COLO668 (cell line): ENCODE measurements at regions not wholly inside any gene's neighbourhood (a gene's known extent, or its start where the extent isn't known, plus 50 kb on each side); places are given as distances from the start of the nearest gene placed in this dataset.

Experiments used
- DNase-seq: peaks from one replicate; lab custom pipeline; 2025; ENCODE audit not compliant: unreplicated experiment; lab: John Stamatoyannopoulos, UW

DNA sequence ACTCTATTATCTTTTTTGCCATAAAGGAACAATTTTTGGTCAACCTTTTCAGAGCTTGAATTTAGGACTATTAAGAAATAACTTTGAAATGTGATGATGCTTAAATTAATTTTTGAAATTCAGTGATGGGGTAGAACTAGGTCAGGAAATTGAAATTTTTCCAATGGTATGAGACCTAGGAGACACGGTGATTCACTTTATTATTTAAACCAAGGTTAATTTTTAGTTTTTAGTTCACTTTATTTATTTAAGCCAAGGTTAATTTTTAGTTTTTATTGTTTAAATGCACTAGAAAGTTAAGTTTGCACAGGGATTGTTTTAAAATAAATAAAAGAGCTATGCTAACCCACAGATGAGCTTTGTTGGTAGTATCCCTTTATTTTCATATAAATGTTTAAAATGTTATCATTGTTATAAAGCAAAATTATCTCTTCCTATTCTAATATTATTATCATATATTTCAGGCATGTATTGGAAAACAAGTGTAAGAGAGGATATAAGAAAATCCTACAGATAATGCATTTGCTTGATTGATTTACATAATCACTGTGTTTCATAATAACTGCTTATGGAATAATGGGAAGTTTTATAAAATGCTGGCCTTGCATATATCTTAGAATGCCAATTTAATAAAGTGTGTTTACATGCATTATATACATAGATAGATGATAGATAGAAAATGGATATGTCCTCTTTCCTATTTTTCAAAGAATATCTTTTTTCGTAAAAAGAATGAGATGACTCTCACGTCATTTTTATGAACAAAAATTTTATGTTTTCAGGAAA is 163.6 kb downstream of the HGF start:
- no peak for DNase-seq

DNA sequence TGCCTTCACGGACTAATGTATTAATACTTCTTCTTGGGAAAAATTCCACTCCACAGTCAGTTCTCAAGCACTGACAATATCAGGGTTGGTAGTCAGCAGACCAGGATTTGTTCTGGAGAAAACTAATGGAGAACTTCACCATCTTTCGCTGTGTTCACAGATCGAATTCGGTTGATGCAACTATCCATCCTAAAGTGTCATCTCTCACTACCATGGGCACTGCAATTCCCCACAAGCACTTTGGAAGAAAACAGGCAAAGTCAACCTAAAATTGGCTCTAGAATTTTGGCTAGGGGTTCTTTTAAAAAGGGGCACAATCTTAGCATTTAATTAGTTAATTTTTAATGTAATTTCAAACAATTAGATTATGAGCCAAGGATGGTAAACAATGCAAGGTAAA is 164.4 kb downstream of the HGF start:
- DNase-seq: no peak

DNA sequence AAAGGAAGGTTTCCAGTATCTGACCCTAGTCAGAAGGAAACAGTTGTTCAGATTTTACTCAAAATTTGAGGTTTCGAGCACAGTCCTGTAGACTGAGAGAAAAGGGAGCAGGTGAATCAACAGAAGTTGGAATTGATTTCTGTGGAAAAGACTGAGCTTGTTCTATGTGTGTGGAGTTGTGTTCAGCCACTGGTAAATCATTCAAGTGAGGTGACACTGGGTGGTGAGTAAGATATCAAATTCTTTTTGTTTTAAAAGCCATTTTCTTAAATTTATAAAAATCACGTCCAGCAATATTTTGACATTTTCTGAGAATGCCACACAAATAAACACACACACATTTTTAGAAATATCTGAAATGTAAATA is 165.1 kb downstream of the HGF start:
- no peak for DNase-seq

DNA sequence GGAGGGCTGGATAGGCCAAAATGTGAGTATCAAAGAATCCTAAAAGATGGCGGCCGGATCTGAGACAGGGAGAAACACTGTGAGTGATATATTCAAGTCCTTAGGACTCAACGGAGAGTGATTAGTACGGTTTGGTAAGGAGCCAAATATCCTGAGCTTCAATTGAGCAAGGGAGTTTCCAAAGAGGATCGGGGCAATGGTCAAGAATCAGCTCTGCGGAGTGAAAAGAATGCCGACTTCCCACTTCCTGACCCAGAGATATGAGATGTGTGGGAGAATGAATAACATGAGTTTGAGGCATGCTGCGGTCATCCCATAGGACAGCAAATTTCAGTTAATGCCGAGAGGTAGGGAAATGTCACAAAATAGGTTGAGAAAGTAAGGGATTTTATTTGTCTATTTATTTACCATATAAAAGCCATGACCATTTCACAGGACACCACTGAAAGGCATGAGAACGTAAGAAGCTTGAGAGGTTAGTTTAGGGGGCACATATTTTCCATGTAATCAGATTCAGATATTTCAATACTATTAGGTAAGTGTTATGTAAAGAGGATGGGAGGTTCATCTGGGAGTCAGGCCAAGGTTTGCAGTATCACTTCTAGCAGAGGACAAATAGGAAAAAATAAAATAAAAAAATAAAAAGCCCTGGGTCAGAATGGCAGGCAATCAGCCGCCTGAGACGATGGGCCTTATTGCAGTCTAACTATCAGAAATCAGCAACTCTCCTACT is 165.6 kb downstream of the HGF start:
- DNase-seq: no peak

DNA sequence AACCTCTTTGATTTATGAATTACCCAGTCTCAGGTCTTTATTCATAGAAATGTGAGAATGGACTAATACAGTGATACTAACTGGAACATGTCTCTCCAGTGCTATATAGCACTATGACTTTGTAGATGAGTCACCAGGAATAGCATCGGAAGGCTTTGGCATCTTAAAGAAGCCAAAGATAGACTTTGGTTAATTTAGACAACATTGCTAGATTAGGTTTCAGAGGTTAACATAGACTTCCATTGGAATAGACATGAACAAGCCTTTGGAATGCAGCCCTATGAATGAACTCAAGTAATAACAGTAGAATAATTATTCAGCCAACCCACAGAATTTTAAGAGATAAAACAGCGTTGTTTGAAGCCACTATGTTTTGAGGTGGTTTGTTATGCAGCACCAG is 169.2 kb downstream of the HGF start:
- no peak for DNase-seq

DNA sequence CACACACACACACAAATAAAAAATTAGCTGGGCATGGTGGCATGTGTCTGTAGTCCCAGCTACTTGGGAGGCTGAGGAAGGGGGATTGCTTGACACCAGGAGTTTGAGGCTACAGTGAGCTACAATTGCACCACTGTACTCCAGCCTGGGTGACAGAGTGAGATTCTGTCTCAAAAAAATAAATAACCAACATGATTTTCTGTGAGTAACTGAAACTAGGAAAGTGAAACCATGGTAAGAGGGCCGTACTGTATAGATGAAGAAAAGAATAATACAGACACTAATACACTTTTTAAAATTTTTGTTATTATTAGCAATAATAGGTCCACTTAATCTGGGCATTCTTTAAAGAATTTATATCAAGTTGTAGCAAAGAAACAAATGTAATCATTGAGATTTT is 170.9 kb downstream of the HGF start:
- no peak for DNase-seq

DNA sequence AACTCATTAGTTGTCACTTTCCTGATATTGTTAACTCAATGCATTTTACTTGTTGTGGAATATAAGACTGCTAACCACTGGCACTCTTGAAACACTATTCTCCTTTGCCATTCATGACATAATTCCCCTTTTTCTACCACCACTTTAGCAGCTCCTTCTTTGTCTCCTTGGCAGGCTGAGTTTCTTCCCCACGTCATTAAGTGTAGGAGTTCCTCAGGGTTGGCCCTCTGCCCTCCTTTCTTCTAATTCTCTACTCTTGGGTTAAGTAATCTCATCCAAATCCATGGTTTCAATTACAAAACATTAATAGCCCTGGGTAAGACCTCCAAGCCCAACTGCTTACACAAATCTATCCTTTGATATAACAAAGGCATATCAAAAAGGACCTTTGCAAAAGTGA is 175.1 kb downstream of the HGF start:
- DNase-seq: no peak

DNA sequence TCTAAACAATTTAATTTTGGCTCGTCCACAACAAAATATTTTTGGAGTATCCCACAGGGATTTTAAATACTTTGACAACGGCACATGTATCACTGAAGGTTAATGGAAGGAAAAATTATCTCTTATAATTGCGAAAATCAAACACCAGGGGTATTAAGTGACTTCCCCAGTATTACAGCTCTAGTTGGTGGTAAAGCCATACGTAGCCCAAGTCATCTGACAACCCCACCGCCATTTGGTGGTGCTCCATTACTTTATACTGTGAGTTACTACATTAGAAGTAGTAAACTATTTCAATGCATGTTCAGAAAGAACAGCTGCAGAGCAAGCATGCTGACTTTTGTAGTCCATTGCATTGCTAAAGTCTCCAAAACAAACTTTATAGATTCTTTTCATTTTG is 179.7 kb downstream of the HGF start:
- no peak for DNase-seq

DNA sequence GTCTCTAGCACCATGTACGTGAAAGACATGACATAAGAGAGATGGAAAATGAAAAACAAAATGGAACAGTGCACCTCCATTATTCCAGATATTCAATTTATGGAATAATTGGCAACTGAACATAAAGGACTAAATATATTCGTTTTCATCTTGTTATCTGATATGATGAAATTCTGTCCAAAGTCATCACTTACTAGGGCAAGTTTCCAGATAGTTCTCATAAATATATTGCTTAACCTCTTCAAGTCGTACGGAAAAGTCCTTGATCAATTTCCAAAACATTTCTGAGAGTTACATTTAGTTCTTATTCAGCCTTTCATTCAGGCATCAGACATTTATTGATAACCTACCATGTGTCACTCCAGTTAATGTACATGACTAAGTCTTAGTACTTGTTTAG is 185.2 kb downstream of the HGF start:
- no peak for DNase-seq

DNA sequence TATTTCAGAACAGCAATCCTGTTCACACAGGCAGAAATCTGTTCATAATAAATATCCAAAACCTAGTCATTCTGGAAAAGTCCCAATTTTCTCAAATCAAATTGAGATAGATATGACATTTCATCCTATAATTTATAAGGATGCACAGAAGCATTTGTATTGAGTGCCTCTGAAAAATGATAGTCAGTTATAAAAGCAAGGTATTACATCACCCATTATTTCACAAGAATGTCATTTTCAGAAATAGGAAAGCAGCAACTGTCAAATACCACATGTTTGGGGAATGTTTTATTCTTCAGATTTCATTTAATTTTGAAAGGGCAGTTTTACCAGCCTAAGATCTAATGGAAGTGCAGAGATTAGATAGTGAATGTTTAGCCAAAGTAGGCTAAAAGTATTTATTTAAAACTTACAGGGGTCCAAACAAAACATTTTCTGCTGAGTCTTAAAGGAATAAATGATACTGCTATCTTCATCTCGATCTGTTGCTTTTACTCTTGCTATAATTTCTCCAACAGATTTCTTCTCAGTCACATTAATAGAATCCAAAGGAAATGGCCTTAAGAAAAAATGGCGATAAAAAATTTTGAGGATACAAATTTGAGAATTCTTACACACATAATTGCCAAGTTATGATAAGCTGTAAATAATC is 185.8 kb downstream of the HGF start:
- no peak for DNase-seq

DNA sequence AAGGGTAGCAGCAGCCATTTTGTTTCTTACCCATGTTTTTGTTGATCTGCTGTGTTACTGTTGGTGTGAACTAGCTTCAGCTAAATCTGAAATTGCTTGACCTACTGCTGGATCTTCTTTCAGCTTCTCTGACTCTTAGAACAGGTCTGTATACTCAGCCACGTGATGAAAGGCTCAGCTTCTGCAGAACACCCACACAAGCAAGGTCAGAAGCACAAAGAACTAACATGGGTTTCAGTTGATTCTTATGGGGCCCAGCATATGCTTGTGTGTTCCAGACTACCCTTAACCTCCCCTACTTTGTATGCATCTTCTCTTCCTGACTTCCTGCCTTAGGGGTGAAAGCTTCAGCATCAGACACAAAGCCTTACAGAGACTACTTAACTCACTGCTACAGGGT is 186.8 kb downstream of the HGF start:
- DNase-seq: no peak

DNA sequence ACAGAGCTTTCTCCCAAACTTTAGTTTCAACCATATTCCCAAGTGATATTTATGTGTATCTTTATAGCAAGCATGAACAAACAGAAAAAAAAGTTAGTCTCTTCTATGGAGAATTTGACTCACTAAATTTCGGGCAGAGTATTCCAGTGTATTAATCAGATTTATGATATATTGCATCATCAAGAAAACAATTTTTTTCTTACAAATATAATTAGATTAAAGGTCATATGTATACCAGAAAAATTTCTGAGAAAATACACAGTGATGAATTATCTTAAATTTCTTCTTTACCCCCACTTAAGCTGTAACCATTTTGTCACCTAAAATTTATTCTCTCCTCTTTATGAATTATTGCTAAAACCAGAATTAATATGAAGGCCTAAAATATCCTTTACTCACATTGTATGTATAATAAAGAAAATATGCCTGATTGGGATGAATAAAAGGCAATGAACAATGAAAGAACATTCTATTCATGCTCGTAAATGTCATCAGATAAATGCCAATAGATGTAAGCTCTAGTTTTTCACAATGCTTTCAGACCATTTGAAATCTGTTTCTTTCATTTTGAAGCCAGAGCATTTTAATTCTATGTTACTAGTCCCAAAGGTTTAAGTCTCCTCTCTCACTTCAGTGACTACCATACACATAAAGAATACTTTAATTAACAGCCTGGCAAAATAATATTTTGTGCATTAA is 192.1 kb downstream of the HGF start:
- DNase-seq: no peak

DNA sequence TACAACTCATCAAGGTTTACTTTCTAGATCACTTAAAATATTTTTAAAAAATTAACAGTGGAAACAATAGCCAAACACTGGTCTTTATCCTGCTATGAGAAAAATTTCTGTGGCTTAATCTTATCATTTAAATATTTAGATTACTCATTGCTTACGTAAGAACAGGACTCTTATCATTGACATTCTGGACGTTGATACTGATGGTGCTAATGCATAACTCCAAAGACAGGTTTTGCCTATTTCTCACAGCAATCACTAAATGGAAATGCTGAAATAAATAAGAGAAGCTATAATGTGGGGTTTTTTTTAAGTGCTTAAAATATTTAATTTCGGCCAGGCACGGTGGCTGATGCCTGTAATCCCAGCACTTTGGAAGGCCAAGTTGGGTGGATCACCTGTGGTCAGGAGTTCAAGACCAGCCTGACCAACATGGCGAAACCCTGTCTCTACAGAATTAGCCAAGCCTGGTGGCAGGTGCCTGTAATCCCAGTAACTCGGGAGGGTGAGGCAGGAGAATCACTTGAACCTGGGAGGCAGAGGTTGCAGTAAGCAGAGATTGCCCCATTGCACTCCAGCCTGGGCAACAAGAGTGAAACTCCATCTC is 195.0 kb downstream of the HGF start:
- no peak for DNase-seq

DNA sequence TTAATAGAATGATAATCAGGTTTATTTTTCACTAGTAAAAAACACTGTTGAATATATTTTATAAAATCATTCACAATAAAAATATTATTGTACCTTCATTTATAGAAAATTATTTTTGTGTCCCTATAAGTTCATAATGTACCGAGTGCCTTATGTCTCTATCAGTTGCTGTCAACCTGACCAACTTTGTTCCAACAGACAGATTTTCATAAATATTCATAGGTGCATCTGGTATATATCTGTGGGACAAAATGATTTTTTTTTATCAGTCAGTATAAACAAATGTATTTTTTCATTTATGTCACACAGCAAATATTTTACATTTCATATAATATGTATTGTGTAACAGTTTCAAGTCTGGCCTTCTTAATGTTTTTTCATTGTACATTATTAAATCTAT is 195.9 kb downstream of the HGF start:
- no peak for DNase-seq

DNA sequence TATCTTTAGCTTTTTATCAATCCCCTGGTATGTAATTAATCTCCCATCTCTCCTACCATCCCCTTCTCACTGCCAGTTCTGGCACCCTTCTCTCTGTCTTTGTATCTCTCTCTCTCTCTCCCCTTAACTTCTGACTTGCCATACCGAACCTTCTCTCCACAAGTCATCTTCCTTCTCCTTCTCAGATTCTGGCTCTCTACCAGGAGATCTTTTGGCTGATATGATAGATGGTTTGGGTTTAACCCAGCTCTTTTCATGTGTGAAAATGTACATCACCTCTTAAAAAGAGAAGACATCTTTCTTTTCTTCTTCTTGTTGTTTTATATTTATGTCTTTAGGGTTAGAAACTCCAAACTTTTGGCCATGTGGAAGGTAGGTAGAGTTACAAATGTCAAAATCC is 196.7 kb downstream of the HGF start:
- DNase-seq: no peak

DNA sequence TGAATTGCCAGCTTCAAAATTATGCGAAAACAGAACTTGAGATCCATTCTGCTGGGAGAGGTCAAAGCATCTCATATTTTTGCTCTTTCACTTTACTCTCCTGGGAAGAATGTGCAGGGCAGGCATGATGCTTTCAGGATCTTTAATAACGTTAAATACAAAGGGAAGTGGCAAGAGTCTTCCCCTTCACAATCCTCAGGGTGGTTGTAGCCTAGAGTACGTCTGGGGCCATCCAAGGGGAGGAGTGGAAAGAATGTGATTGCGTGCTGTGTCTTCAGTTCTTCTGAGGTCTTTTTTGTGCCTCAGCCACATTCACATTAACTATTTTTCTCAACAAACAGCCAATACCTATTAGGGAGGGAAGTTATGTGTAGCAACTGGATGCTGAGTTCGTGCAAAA is 207.3 kb downstream of the HGF start:
- DNase-seq: no peak

DNA sequence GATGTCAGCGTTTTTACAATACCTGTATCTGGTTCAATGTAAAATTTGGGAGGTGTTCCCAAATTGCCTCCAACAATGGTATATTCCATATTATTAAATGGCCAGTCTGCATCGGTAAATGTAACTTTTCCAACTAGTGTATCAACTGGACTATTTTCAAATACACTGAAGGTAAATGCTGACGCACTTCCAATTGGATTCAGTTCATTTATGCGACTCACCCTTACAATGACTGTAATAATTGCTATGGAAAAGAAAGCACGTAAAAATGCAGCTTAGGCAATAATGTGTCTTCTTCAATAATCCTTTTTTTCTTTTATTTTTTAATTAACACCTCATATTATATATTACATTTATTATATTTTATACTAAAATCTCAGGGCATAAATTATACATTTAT is 209.1 kb downstream of the HGF start:
- no peak for DNase-seq

DNA sequence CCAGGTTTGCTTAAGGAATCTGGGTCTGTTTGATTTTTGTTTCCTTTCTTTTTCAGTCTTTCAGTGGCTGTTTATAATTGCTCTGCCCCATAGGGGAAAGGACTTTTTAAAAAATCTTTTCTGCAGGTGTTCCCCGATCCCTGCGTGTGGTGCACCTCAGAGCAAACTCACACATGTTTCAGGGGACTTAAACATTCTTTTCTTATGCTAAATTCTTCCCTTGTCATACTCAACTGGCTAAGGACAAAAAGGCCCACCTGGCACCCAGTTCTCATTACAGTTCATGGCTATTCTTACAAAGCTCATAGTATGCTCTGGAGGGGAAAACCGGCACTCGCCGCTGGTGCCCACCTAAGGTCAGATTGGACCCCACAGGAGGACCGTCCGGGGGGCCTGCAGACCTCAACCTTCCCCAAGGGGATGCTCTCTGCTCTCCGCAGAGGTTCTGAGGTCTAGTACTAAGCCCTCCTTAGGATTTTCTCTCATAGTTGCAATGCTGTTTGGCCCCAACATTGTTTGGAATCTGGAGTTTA is 220.3 kb downstream of the HGF start:
- no peak for DNase-seq

DNA sequence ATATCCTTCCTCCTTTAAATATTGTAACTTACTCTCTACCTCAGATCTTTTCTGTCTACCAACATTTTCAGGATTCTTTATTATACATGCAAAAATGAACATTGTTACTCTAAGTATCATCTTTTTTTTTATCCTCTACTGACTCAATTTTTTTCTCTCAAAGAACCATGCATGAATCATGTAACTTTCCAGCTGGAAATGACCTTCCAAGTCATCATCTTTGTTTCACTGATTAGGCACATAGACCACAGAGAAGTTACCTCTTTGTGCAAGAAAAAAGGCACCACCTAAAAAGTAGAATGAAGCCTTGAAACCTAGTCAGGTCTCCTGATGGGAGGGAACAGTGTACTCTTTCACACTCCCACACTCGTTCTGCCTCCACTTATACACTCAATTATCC is 234.9 kb downstream of the HGF start:
- DNase-seq: no peak

DNA sequence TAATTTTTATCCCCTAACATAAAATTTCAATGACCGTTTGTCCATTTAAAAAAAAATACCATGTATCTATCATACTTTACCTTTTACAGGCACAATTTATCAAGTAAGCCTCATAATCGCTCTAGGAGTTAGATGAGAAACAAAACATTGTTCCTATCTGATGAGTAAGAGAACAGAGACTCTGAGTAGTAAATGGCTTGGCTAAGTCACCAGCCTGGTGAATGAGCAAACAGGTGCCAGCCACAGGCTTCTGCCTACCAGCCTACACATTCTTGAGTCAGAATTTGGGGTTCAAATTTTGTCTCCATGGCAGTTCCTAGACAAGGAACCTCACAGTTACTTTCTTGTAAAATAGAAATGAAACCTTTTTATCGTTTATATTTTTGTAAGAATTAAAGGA is 235.4 kb downstream of the HGF start:
- no peak for DNase-seq

DNA sequence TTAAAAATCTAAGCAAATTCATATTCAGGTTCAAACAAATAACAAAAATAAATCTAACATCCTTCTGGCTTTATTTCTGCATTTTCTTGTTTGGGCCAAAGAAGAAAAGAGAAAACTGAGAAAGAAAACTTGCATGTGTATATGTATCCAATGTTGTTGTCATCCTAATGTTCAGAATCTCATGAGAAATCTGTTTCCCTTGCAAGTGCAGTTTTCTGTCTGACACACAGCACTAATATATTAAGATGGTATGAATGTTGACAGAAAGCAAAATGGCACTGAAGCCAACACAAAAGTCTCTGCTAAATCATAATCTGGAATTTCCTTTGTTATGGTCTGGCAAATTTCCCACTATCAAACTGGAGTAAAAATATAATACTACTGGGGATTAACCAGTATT is 235.9 kb downstream of the HGF start:
- DNase-seq: no peak
